ENCODE measurements at regions not wholly inside any gene's neighbourhood (a gene's known extent, or its start where the extent isn't known, plus 50 kb on each side); places are given as distances from the start of the nearest gene placed in this dataset.
"Not testable (repeated sequence)": the region's sequence is repeated elsewhere in the genome, so short reads cannot be mapped to it uniquely, and the experiment has no call there.

GRCh38 chr3:130800829-130801228, 54.2 kb upstream of the PIK3R4 start:
- no peak overlapping the region for H3K27ac Mint-ChIP-seq
- ATAC-seq: no peak

DNA sequence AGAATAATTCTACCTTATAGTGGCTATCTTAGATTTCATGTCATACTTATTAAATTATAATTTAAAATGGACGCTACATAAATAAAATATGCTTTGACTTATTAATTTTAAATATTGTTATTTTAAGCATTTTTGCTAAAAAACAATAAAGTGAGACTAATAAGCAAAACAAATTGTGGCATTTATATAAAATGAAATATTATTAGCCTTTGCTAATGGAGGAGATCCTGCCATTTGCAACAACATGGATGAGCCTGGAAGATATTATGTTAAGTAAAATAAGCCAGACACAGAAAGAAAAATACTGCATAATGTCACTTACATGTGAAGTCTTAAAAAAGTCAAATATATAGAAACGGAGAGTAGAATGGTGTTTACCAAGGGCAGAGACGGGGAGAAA, 54.8 kb upstream of the PIK3R4 start:
- peaks cover 59% of the 10 kb centered on the region for H3K27me3 Mint-ChIP-seq
- H3K27ac Mint-ChIP-seq: no peak overlapping the region
- no peaks in the 10 kb centered on the region for H3K4me1 Mint-ChIP-seq
- H3K4me3 Mint-ChIP-seq: no peak overlapping the region
- no peak for ATAC-seq
- peaks cover 3% of the 10 kb centered on the region for H3K9me3 Mint-ChIP-seq
- no peaks in the 10 kb centered on the region for H3K36me3 Mint-ChIP-seq

More at GRCh38 chr3:130800829-130801228, 54.2 kb upstream of the PIK3R4 start:
- Mint-ChIP-seq H3K9me3 (peaks cover 2% of the 10 kb centered on the region), H3K36me3 (no peaks in the 10 kb centered on the region), H3K4me1 (no peaks in the 10 kb centered on the region), H3K27me3 (peaks cover 56% of the 10 kb centered on the region), H3K4me3 (no peak overlapping the region)

GRCh38 chr3:130811557-130811956, 64.9 kb upstream of the PIK3R4 start:
- Mint-ChIP-seq H3K4me1 (no peaks in the 10 kb centered on the region), H3K27me3 (no peaks in the 10 kb centered on the region), H3K27ac (no peak overlapping the region), H3K36me3 (no peaks in the 10 kb centered on the region), H3K9me3 (no peaks in the 10 kb centered on the region), H3K4me3 (no peak overlapping the region)
- no peak for ATAC-seq

DNA sequence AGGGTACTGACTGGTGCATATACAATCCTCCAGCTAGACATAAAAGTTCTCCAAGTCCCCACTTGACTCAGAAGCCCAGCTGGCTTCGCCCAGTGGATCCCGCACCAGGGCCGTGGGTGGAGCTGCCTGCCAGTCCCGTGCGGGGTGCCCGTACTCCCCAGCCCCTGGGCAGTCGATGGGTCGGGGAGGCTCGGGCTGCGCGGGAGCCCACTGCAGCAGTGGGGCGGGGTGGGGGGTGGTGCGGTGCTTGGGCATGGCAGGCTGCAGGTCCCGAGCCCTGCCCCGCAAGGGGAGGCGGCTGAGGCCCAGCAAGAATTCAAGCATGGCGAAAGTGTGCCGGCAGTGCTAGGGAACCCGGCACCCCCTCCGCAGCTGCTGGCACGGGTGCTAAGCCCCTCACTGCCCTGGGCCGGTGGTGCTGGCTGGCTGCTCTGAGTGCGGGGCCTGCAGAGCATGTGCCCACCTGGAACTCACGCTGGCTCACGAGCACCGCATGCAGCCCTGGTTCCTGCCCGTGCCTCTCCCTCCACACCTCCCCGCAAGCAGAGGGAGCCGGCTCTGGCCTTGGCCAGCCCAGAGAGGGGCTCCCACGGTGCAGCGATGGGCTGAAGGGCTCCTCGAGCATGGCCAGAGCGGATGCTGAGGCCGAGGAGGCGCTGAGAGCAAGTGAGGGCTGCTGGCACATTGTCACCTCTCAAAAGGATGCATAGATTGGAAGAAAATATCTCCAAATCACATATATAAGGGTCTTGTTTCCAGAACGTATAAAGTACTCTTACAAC, 68.3 kb upstream of the PIK3R4 start:
- Mint-ChIP-seq H3K27ac (no peak overlapping the region), H3K9me3 (no peaks in the 10 kb centered on the region), H3K36me3 (no peaks in the 10 kb centered on the region)

GRCh38 chr3:130816561-130817445, 70.2 kb upstream of the PIK3R4 start:
- H3K36me3 Mint-ChIP-seq: no peaks in the 10 kb centered on the region
- H3K4me1 Mint-ChIP-seq: no peaks in the 10 kb centered on the region
- peaks cover 15% of the 10 kb centered on the region for H3K27me3 Mint-ChIP-seq
- no peak overlapping the region for H3K27ac Mint-ChIP-seq
- no peak overlapping the region for H3K4me3 Mint-ChIP-seq
- H3K9me3 Mint-ChIP-seq: no peaks in the 10 kb centered on the region
- no peak for ATAC-seq

More for the DNA sequence above, 68.3 kb upstream of the PIK3R4 start:
- peaks cover 13% of the 10 kb centered on the region for H3K27me3 Mint-ChIP-seq
- H3K4me3 Mint-ChIP-seq: no peak overlapping the region
- ATAC-seq: peak; percentile 57
- H3K4me1 Mint-ChIP-seq: no peaks in the 10 kb centered on the region

DNA sequence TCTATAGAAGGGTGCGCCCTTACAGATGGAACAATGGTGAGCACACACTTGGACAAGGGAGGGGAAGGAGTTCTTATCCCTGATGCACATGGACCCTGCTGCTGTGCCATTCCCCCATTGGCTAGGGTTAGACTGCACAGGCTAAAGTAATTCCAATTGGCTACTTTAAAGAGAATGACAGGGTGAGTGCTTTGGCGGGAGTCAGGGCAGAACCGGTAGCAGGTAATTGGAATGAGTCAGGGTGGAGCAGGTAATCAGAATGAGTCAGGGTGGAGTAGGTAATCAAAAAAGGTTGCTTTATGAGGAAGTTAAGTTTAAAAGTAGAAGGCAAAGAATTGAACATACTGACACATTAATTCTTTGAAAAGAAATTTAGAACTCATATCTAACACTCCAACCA, 71.4 kb upstream of the PIK3R4 start:
- ATAC-seq, H3K27ac Mint-ChIP-seq, H3K9me3 Mint-ChIP-seq, H3K4me1 Mint-ChIP-seq, H3K4me3 Mint-ChIP-seq, H3K36me3 Mint-ChIP-seq: not testable (repeated sequence)
- peaks cover 15% of the 10 kb centered on the region for H3K27me3 Mint-ChIP-seq

DNA sequence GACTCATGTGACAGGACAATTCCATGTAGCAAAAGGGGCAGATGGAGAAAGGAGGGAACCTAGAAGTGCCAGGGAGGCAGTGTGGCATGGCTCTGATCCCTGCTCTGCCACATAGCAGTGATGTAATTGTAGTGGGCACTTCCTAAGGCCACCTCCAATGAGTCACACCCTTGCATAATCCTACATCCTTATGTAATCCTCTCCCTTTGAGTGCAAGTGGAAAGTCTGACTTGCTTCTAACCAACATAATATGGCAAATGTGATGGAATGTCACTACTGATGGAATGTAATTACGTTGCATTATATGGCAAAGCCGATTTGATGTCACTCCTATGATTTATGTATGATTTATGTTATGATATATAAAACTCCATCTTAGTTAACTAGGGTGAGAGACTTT, 72.9 kb upstream of the ATP2C1 start:
- Mint-ChIP-seq H3K4me3 (no peak overlapping the region), H3K9me3 (no peaks in the 10 kb centered on the region), H3K36me3 (no peaks in the 10 kb centered on the region), H3K4me1 (no peaks in the 10 kb centered on the region), H3K27me3 (peaks cover 24% of the 10 kb centered on the region), H3K27ac (no peak overlapping the region)
- ATAC-seq: no peak

GRCh38 chr3:130821806-130822205, 72.1 kb upstream of the ATP2C1 start:
- ATAC-seq: no peak
- Mint-ChIP-seq H3K27me3 (peaks cover 24% of the 10 kb centered on the region), H3K4me3 (no peak overlapping the region), H3K4me1 (no peaks in the 10 kb centered on the region), H3K9me3 (no peaks in the 10 kb centered on the region), H3K36me3 (no peaks in the 10 kb centered on the region), H3K27ac (no peak overlapping the region)

GRCh38 chr3:130823241-130823884, 70.5 kb upstream of the ATP2C1 start:
- H3K4me1 Mint-ChIP-seq: no peaks in the 10 kb centered on the region
- no peak overlapping the region for H3K4me3 Mint-ChIP-seq
- no peak overlapping the region for H3K27ac Mint-ChIP-seq
- no peaks in the 10 kb centered on the region for H3K9me3 Mint-ChIP-seq
- peaks cover 24% of the 10 kb centered on the region for H3K27me3 Mint-ChIP-seq
- no peak for ATAC-seq
- H3K36me3 Mint-ChIP-seq: no peaks in the 10 kb centered on the region

- peaks cover 20% of the 10 kb centered on the region for H3K27me3 Mint-ChIP-seq
- no peak overlapping the region for H3K4me3 Mint-ChIP-seq
- H3K27ac Mint-ChIP-seq: no peak overlapping the region
- H3K9me3 Mint-ChIP-seq: no peaks in the 10 kb centered on the region
- ATAC-seq: no peak
- H3K4me1 Mint-ChIP-seq: no peaks in the 10 kb centered on the region
- H3K36me3 Mint-ChIP-seq: no peaks in the 10 kb centered on the region
These were observed 69.9 kb upstream of the ATP2C1 start for GRCh38 chr3:130823996-130824395.

GRCh38 chr3:130825762-130826299, 68.1 kb upstream of the ATP2C1 start:
- H3K27me3 Mint-ChIP-seq: peaks cover 16% of the 10 kb centered on the region
- no peaks in the 10 kb centered on the region for H3K36me3 Mint-ChIP-seq
- no peak for ATAC-seq
- H3K9me3 Mint-ChIP-seq: no peaks in the 10 kb centered on the region
- no peak overlapping the region for H3K27ac Mint-ChIP-seq
- no peak overlapping the region for H3K4me3 Mint-ChIP-seq
- no peaks in the 10 kb centered on the region for H3K4me1 Mint-ChIP-seq

GRCh38 chr3:130826516-130827182, 67.2 kb upstream of the ATP2C1 start:
- no peak overlapping the region for H3K27ac Mint-ChIP-seq
- H3K27me3 Mint-ChIP-seq: peaks cover 24% of the 10 kb centered on the region
- no peaks in the 10 kb centered on the region for H3K9me3 Mint-ChIP-seq
- H3K36me3 Mint-ChIP-seq: no peaks in the 10 kb centered on the region
- H3K4me1 Mint-ChIP-seq: no peaks in the 10 kb centered on the region
- no peak overlapping the region for H3K4me3 Mint-ChIP-seq
- no peak for ATAC-seq

DNA sequence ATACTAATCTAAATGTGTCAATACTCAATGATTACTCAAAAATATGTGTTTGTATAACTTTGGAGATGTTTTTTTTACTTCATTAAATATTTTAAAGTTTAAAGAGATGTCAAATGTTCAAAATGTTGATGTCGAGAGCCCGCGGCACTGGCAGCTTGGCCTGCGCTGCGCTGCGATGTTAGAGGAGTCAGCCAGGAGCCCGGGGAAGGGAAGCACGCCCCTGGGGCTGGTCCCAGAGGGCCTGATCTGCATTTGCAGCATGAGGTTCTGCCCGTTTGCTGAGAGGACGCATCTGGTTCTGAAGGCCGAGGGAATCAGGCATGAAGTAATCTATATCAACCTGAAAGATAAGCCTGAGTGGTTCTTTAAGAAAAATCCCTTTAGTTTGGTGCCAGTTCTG, 66.4 kb upstream of the ATP2C1 start:
- Mint-ChIP-seq H3K27ac (no peak overlapping the region), H3K4me1 (no peaks in the 10 kb centered on the region), H3K27me3 (peaks cover 26% of the 10 kb centered on the region), H3K9me3 (no peaks in the 10 kb centered on the region), H3K36me3 (no peaks in the 10 kb centered on the region), H3K4me3 (no peak overlapping the region)
- no peak for ATAC-seq

DNA sequence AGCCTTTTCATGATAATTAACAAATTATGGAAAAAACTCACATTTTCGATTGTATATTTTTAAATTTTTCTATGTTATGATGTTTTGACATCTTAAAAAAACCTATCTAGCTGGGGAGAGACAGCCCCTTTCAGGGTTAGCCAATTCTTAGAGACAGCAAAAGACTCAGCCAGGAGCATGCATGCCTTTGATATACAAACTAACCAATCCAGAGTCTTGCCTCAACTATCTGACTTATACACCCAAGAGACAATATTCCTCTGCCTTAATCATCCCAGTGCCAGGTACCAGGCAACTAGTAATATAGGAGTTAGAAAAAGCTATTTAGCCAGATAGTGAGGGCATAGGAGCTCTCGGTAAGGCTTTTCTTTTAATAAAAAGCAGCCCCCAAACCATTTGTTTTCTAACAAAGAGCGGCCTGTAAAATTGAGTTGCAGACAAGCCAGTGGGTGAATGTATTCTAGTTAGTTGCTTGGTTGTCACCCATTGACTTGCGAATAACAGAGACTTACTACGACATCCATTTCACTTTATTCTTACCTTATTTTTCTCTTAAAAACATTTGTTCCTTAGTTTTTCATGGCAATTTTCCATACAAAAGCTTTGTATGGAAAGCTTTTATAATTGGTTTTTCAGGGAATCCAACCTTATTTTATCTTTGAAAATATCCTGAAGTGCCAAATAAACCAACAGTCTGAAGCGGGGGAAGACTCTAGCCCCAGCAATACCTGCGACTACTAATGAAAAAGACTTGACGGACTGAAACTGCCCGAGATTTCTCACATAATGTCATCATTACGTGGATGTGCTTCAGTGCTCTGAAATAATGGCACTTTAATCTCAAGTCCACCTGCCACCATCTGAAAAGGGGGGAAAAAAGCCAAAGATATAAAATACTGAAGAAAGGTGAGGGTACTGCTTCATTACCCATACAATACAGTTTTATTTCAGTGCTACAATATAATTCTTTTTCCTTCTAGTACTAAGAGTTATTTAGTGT, 64.6 kb upstream of the ATP2C1 start:
- no peaks in the 10 kb centered on the region for H3K4me1 Mint-ChIP-seq

More for the DNA sequence above, 64.6 kb upstream of the ATP2C1 start:
- Mint-ChIP-seq H3K27me3 (peaks cover 26% of the 10 kb centered on the region), H3K4me3 (no peak overlapping the region), H3K27ac (no peak overlapping the region), H3K9me3 (no peaks in the 10 kb centered on the region), H3K36me3 (no peaks in the 10 kb centered on the region)
- no peak for ATAC-seq

All from stimulated activated memory B cell treated with anti-CD40 and anti-IgM and Interleukin-4, amounts not matched to agents 10 μg/mL and 1 μg/mL and 100 μg/mL, for 72 hours (primary cell).